ENCODE measurements at regions not wholly inside any gene's neighbourhood (a gene's known extent, or its start where the extent isn't known, plus 50 kb on each side); places are given as distances from the start of the nearest gene placed in this dataset.

DNA sequence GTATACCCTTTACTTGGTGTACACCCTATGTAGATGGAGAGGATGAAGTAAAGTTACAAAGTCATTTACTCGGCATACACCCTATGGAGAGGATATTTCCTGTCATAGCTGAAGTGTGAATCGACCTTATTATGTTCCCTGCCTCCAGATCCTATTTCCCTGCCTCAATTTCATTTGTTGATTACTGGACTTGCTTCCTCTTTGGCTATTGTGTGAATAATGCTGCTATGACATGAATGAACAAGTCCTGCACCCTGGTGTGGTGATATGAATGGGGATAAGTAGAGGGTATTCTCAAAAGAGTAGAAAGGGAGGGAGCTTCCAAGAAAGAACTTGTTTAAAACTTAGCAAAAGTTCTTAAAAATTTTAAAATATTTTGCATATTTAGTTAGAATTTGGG is 123.5 kb upstream of the TBL1Y start:
- TF ChIP-seq, protein P1, sequence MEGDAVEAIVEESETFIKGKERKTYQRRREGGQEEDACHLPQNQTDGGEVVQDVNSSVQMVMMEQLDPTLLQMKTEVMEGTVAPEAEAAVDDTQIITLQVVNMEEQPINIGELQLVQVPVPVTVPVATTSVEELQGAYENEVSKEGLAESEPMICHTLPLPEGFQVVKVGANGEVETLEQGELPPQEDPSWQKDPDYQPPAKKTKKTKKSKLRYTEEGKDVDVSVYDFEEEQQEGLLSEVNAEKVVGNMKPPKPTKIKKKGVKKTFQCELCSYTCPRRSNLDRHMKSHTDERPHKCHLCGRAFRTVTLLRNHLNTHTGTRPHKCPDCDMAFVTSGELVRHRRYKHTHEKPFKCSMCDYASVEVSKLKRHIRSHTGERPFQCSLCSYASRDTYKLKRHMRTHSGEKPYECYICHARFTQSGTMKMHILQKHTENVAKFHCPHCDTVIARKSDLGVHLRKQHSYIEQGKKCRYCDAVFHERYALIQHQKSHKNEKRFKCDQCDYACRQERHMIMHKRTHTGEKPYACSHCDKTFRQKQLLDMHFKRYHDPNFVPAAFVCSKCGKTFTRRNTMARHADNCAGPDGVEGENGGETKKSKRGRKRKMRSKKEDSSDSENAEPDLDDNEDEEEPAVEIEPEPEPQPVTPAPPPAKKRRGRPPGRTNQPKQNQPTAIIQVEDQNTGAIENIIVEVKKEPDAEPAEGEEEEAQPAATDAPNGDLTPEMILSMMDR (IDR thresholded peaks at IDR 0.05; ENCODE audit: borderline replicate concordance, extremely low read depth, low read length, poor library complexity, severe bottlenecking): no peak
- TF ChIP-seq EZH2 (IDR thresholded peaks at IDR 0.05; ENCODE audit: borderline replicate concordance, low read depth, low read length, severe bottlenecking): no peak

Measured in DND-41 (cell line).